RCC 7860 (cell line): ENCODE measurements at regions not wholly inside any gene's neighbourhood (a gene's known extent, or its start where the extent isn't known, plus 50 kb on each side); places are given as distances from the start of the nearest gene placed in this dataset.
"Not testable (repeated sequence)": the region's sequence is repeated elsewhere in the genome, so short reads cannot be mapped to it uniquely, and the experiment has no call there.

Experiments used
- DNase-seq: peaks from one replicate; pipeline ENCODE4 v3.0.0-alpha.2; 2015; ENCODE audit warnings: low spot score
- FAIRE-seq: peaks from 2 replicates; lab custom pipeline; 2012; peaks lifted over from hg19 to GRCh38; lab: Jason Lieb, UNC

DNA sequence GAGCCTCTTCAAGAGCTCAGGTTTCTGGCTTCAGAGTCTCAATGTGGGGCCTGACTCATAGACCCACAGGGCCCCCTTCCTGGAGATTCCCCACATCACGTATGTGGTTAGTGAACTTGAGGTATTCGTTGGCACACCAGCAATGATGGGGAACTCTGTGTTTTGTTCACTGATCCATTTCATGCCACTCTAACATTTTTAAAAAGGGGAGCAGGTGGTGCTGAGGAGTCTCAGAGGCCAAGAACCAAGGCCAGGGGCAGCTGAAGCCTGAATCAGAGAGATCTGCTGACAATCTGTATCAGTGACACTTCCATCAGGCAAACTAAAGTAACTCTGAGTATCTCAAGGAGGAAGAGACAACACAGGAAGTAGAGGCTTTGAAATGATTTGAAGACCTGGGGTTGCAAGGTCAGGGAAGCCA, 323.4 kb downstream of the VRK1 start:
- FAIRE-seq (no peak), DNase-seq (peak; percentile 41)

DNA sequence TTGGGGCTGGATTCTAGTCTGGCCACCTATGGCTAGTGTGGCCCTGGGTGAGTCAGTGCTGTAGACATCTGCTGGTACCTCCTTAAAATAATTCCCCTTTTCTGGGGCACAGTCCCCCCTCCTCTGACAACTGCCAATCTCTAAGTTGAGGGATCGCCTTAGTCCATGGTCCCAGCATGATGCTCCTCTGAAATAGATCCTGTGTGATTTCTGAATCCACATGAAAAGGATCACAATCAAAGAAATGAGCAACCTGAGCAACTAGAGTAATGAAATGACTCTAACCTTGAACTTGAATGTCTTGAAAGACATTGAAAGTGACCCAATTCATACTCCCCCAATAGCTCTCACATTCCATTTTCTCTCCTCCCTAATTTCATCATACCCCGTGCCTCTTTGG, 332.5 kb downstream of the VRK1 start:
- DNase-seq, result no peak
- FAIRE-seq, result no peak

DNA sequence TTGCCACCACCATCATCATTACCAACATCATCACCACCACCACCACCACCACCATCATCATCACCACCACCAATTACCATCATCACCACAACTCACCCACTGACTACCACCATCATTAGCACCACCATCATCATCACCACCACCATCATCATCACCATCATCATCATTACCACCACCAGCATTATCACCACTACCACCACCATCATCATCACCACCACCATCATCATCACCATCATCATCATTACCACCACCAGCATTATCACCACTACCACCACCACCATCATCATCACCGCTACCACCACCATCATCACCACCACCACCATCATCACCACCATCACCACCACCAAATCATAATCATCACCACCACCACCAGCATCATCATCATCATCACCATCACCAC, 338.7 kb downstream of the VRK1 start:
- DNase-seq, FAIRE-seq: not testable (repeated sequence)

DNA sequence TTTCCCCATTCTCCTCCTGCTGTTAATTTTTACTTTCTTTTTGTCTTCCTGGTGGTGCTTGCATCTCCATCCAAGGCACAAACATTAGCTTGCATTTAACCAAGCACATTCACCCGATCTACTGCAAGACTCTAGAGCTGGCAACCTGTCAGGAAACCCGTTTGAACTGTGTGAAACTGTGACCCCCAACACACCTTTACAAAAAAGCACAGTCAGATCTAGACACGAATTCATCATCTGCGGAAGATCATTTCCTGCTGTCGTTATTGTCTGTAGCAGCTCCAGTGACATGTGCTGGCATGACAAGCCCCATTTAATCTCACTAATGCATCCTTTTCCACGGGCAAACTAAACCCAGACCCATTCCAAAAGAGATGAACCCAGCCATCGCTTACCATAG, 340.5 kb downstream of the VRK1 start:
- DNase-seq, result no peak
- FAIRE-seq, result no peak

DNA sequence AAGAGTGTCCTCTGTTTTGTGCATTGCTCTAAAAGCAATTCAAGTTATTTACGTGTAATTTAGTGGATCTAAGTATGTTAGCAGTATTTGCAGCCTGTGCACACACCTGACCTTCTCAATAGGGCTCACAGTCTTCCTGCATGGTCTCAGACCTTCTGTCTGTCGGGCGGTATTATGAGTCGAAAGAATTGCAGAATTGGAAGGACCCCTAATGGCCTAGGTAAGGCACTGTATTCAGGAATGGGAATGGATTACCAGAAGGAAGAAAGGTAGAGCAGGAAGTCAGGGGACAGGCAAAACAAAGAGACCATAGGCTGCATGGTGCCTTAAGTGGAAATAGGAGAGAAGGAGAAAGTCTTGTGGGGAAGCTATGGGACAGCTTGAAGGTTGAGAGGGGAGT, 341.6 kb downstream of the VRK1 start:
- DNase-seq, result no peak
- no peak for FAIRE-seq

DNA sequence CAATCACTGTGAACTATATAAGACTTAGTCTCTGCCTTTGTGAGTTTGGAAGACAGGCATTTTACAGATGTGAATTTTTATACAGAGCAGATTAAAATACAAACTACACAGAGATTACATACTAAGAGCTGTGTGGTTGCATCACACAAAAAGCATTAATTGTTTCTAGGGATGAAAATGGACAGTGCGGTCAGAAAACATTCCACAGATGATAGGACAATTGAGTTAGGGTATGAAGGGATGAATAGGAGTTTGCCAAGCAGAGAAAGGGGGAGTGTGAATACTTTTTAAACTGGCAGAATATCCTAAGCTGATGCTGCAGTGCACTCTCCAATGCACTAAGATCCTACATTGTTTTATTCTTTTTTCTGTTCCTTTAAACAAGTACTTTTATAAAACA, 345.8 kb downstream of the VRK1 start:
- FAIRE-seq, result no peak
- no peak for DNase-seq

DNA sequence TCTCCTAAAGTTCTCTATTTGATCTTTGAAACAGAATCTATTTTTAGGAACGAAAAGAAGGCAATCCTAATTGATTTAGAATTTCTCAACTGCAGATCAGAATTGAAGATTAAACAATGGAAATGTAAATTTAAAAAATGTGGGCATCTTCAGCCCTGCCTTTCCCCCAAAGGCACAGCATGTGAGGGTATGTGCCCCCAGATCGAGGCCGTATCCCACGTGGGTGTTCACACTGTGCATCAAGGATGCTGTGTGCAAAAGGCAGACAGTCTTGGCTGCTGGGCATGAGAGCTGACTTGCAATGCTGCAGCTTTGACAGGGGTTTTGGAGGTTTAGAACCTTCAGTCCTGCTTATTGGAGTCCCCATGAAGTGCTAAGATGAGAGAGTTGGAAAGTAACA, 346.3 kb downstream of the VRK1 start:
- FAIRE-seq (no peak), DNase-seq (no peak)

DNA sequence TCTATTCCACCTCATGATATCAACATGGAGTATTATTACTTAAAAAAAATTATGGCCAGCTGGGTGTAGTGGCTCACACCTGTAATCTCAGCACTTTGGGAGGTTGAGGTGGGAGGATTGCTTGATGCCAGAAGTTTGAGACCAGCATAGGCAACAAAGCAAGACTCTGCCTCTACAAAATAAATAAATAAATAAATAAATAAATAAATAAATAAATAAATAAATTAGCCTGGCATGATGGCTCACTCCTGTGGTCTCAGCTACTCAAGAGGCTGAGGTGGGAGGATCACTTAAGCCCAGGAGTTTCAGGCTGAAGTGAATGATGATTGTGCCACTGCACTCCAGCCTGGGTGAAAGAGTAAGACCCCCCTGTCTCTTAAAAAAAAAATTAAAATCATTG, 350.8 kb downstream of the VRK1 start:
- DNase-seq, result not testable (repeated sequence)

DNA sequence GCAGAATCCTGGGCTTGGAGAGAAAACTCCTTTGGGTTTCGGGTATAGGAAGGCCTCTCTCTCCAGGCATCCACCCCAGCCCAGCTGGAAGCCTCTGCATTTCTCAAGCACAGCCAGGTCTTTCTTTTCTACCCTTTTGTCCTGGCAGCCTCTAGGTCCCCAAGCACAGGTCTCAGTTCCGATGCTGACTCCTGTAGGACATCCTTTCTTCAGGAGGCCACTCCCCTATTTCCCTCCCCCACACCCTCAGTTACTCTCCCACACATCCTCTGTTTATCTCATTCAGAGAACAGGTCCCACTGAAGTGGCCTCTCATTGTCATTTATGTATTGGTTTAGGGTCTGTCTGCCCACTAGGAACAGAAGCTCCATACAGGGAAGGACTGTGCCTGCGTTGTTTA, 352.6 kb downstream of the VRK1 start:
- FAIRE-seq (no peak), DNase-seq (no peak)

More for the DNA sequence above, 350.8 kb downstream of the VRK1 start:
- not testable (repeated sequence) for FAIRE-seq

DNA sequence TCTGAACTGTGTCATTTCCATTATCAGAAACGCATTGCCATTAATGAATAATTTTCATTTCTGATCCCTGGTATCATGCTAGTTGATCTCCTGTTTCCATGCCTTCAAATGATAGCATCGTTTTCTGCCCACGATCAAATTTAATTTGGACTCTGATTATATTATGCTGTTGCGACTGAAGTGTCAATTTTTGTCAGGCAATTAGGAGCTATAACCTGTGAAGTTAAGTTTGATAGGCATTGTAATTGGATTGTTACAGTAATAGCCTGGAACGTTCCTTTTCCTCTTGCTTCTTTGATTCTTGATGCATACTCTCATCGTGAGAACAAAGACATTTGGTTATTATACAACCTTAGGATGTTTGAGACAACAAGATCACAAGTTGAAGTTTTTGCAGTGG, 356.3 kb downstream of the VRK1 start:
- no peak for FAIRE-seq
- DNase-seq, result no peak

DNA sequence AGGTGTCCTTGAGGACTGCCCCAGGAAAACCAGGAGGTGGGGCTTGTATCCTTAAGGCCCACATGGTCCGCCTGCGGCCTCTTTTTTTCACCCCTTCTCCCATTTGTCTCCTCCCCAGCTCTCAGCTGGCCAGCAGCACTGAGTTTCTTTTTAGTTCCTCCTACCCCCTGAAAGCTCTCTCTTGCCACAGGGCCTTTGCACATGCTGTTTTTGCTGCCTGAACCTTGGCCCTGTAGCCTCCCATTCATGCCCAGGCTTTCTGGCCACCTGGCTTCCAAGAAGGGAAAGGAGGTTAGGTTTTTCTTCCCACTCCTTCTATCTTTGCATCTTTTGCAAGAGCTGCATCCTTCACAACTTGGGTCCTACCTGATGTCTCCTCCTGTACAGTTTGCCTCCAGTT, 358.1 kb downstream of the VRK1 start:
- FAIRE-seq (no peak), DNase-seq (no peak)

DNA sequence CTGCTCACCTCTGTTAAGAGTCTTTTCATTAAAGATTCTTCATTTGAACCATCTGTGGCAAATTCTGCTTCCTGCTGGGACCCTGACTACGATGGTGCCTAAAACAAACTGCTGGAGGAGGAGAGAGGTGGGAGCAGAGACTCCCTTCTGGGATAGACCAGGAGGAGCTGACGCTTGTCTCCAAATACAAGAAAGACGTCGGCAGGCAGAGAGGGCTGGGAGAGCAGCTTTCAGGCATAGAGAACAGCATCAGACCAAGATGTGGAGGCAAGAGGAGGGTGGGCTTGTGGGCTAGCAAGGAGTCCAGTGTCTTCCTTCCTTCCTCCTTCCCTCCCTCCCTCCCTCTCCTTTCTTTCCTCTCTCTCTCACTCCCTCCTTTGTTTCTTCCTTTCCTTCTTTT, 358.6 kb downstream of the VRK1 start:
- no peak for FAIRE-seq
- DNase-seq, result no peak

DNA sequence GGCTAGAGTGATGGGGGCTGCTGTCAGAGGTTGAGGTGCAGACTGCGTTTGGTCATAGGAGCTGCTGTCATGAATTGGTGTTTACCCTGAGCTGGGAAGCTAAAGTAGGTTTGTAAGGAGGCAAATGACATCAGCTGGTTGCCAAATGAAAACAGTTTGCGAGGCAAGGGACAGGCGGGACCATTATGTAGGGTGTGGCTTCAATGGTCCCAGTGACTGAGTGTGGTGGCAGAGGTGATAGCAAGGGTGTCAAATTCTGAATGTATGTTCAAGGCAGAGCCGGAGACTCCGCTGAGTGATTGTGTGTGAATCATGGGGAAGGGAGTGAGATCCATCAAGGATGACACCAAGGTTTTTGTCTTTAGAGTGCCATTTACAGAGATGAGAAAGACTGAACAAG, 359.5 kb downstream of the VRK1 start:
- FAIRE-seq, result no peak
- no peak for DNase-seq

DNA sequence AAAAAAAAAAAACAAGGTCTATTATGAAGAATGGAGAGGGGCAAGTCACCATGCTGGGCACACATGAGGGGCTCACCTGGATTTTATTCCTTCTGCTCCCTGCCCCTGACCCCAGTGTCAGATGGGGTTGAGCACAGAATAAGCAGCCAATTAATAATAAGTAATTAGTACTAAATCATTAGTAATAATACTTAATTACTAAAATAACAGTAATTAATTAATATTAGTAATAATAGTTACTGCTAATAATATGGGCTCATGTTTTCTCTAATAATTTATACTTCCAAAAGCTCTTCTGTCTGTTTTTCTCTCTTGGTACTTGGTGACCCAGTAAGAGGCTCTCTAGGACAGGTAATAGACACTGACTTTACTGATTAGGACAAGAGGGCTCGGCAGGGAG, 360.9 kb downstream of the VRK1 start:
- DNase-seq, result no peak
- no peak for FAIRE-seq

DNA sequence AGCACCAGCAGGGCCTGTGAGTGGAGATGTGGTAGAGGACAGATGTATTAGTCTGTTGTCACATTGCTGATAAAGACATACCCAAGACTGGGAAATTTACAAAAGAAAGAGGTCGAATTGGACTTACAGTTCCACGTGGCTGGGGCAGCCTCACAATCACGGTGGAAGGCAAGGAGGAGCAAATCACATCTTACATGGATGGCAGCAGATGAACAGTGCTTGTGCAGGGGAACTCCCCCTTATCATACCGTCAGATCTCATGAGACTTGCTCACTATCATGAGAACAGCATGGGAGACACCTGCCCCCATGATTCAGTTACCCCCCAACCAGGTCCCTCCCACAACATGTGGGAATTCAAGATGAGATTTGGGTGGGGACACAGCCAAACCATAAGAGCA, 361.9 kb downstream of the VRK1 start:
- no peak for DNase-seq
- FAIRE-seq, result no peak

DNA sequence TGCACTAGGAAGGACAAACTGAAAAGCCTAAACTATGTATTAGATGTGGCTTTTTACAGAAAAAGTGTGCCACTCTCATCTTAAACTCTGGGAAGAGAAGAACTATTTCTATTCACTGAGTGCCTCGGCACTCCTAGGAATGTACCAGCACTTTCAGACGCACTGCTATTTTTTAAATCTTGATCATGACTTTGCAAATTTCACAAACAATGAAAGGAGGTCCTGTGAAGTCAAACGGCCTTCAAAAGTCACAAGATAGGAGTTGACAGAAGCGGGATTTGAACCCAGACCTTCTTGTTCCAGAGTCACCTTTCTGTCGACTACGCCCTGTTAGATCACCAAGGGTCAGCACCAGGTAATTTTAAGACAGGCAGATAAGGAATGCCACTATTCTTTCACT, 365.4 kb downstream of the VRK1 start:
- DNase-seq (no peak), FAIRE-seq (no peak)

DNA sequence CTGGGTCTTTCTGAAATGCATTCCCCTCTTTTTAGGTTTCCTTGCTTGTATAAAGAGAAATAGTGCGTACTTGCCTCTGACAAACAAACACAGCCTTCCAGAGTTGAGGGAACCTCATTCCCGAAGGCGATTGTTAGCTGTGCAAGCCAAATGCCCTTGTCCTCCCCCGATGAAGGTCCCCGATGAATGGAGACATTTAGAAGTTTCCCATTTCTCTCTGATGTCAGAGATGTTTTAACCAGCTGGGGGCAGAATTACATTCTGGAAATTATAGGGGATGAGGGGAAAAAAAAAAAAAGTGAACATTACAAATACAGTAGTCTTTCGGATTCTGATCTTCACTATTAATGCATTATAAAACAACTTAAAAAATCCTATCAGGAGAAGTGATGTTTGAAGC, 366.8 kb downstream of the VRK1 start:
- FAIRE-seq, result no peak

DNA sequence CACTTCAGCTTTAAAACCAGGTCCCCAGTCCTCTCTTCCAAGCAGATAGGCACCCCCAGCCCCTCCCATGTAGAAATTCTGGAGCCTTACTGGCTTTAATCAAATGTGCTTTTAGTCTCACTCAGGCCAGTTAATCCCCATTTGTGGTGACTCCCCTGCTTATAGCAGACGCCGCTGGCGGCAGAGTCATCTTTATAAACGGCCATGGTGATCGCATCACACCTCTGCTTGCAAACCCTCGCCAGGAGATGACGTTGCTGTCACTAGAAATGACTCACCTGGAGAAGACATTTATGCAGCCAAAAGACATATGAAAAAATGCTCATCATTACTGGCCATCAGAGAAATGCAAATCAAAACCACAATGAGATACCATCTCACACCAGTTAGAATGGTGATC, 369.3 kb downstream of the VRK1 start:
- DNase-seq (no peak), FAIRE-seq (no peak)

More for the DNA sequence above, 366.8 kb downstream of the VRK1 start:
- no peak for DNase-seq

DNA sequence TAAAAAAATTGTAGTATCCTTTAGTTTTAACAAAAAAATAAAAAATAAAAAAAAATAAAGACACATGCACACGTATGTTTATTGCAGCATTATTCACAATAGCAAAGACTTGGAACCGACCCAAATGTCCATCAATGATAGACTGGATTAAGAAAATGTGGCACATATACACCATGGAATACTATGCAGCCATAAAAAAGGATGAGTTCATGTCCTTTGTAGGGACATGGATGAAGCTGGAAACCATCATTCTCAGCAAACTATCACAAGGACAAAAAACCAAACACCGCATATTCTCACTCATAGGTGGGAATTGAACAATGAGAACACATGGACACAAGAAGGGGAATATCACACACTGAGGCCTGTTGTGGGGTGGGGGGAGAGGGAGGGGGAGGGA, 370.4 kb downstream of the VRK1 start:
- not testable (repeated sequence) for DNase-seq, FAIRE-seq

DNA sequence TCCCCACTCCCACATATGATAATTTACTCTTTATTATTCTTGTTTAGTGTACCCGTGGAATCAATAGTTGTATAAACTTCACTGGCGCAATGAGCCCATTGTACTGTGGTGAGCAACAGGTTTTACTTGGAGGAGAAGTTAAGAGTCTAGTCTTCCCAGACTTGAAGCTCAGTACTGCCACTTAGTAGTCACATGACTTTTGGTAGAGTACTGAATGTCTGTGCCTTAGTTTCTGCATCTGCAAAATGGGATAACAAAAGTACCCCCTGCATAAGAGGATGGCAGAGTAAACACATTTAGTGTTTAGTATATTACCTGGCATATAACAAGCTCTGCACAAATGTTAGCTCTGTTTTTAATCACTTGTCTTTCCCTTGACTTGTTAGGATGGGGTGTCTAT, 375.5 kb downstream of the VRK1 start:
- no peak for FAIRE-seq

DNA sequence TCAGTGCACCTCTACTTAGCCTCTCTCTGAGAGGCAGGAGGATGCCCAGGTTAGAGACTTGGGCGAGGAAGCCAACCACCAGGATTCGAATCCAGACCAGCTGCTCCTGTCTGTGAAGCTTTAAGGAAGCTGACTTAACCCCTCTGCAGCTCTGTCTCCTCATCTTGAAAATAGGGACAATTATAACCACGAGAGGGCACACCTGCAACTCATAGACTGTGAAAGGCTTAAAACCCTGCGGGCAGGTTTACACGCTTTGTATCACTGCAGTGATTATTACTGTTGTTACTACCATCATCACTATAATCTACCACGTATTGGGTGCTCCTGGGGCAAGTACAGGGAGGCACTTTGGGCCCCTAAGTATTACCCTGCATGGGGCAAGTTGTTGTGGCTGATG, 379.8 kb downstream of the VRK1 start:
- no peak for DNase-seq
- no peak for FAIRE-seq

More for the DNA sequence above, 375.5 kb downstream of the VRK1 start:
- DNase-seq, result no peak

DNA sequence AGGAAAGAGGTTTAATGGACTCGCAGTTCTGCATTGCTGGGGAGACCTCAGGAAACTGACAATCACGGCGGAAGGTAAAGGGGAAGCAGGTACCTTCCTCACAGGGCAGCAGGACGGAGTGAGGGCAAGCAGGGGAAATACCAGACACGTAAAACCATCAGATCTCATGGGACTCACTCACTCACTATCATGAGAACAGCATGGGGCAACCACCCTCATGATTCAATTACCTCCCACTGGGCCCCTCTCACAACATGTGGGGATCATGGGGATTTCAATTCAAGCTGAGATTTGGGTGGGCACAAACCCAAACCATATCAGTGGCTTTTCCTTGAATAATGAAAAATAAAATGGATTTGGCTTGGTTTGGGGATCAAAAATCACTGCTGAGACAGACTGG, 380.5 kb downstream of the VRK1 start:
- DNase-seq (no peak), FAIRE-seq (no peak)

DNA sequence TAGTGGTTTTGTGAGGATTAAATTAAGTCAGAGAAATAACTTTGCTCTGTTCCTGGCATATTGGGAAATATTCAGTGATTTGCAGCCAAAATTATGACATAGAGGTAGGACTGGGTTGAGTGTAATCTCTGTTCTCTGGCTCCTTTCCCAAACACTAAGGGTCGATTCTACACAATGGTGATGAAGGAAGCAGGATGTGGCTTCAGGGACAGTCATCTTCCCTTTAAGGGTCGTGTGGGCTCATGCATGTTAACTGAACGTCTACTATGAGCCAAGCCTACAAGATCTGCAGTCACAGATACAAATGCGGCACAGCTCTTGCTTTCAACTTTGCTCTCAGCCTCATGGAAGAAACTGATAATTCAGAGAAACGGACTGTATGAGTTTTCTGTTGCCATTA, 381.6 kb downstream of the VRK1 start:
- FAIRE-seq, result no peak

DNA sequence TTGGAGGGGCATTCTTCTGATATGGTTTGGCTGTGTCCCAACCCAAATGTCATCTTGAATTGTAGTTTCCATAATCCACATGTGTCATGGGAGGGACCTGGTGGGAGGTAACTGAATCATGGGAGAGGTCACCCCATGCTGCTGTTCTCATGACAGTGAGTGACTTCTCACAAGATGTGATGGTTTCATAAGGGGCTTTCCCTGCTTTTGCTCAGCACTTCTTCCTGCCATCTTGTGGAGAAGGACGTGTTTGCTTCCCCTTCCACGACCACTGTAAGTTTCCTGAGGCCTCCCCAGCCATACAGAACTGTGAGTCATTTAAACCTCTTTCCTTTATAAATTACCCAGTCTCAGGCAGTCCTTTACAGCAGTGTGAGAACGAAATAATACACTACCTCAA, 382.4 kb downstream of the VRK1 start:
- FAIRE-seq (no peak), DNase-seq (peak; percentile 56)

More for the DNA sequence above, 381.6 kb downstream of the VRK1 start:
- peak; percentile 47 for DNase-seq
